ENCODE measurements at regions not wholly inside any gene's neighbourhood (a gene's known extent, or its start where the extent isn't known, plus 50 kb on each side); places are given as distances from the start of the nearest gene placed in this dataset.

DNA sequence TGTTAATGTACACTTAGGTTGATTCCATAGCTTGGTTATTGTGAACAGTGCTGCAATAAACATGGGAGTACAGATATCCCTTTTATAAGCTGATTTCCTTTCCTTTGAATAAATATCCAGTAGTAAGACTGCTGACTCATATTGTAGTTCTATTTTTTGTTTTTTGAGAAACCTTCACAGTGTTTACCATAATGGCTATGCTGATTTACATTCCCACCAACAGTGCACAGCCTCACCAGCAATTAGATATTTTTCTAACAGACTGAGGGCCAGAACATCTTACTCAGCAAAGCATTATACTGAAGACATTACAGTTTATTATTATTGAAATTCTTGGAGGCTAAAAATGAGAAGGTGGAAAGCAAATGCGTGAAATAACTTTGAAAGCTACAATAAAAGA is 187.3 kb upstream of the HEY2 start:
- Histone ChIP-seq H3K27ac (ENCODE audit: low read depth) (no peak overlapping the region), H3K27me3 (ENCODE audit: insufficient read depth) (no peaks in the 10 kb centered on the region), H3F3A (replicated peaks; ENCODE audit: low read depth) (no peaks in the 10 kb centered on the region), H3K4me2 (no peak overlapping the region), H2AFZ (no peak overlapping the region), H3K79me2 (replicated peaks; ENCODE audit: insufficient read depth) (no peaks in the 10 kb centered on the region), H3K4me3 (no peak overlapping the region), H4K20me1 (replicated peaks; ENCODE audit: insufficient read depth) (no peaks in the 10 kb centered on the region), H3K4me1 (ENCODE audit: insufficient read depth) (peaks cover 7% of the 10 kb centered on the region; the same call in 1 of the 2 replicates), H3K9me2 (ENCODE audit: insufficient read depth) (peaks cover 11% of the 10 kb centered on the region; the same call in 1 of the 2 replicates), H3K36me3 (ENCODE audit: insufficient read depth) (no peaks in the 10 kb centered on the region)
- ATAC-seq (no peak), DNase-seq (ENCODE audit: low spot score) (no peak)
- Mint-ChIP-seq H3K27ac (no peak overlapping the region), H3K9me3 (no peaks in the 10 kb centered on the region), H3K36me3 (ENCODE audit: low read depth) (no peaks in the 10 kb centered on the region), H3K27me3 (ENCODE audit: insufficient read depth, low read depth, poor library complexity) (peaks cover 2% of the 10 kb centered on the region), H3K4me3 (no peak overlapping the region), H3K4me1 (peaks cover 11% of the 10 kb centered on the region)
- TF ChIP-seq, protein P1, sequence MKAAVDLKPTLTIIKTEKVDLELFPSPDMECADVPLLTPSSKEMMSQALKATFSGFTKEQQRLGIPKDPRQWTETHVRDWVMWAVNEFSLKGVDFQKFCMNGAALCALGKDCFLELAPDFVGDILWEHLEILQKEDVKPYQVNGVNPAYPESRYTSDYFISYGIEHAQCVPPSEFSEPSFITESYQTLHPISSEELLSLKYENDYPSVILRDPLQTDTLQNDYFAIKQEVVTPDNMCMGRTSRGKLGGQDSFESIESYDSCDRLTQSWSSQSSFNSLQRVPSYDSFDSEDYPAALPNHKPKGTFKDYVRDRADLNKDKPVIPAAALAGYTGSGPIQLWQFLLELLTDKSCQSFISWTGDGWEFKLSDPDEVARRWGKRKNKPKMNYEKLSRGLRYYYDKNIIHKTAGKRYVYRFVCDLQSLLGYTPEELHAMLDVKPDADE (IDR thresholded peaks at IDR 0.05), result no peak
- TF ChIP-seq JUNB (IDR thresholded peaks at IDR 0.05; ENCODE audit: unreplicated experiment) (no peak), EZH2 (IDR thresholded peaks at IDR 0.05; ENCODE audit: low read depth, unreplicated experiment) (no peak), STAT1 (IDR thresholded peaks at IDR 0.05; ENCODE audit: unreplicated experiment) (no peak), EZH2phosphoT487 (IDR thresholded peaks at IDR 0.05; ENCODE audit: unreplicated experiment) (no peak), ZNF114 (CRISPR knock-in tag; IDR thresholded peaks at IDR 0.05) (no peak), CREB1 (CRISPR knock-in tag; IDR thresholded peaks at IDR 0.05; ENCODE audit: low read depth) (no peak), POLR2AphosphoS5 (IDR thresholded peaks at IDR 0.05; ENCODE audit: low read depth) (no peak), ZNF331 (CRISPR knock-in tag; IDR thresholded peaks at IDR 0.05; ENCODE audit: low read depth) (no peak), NANOG (IDR thresholded peaks at IDR 0.05; ENCODE audit: borderline replicate concordance) (no peak)
- TF ChIP-seq, protein P2, sequence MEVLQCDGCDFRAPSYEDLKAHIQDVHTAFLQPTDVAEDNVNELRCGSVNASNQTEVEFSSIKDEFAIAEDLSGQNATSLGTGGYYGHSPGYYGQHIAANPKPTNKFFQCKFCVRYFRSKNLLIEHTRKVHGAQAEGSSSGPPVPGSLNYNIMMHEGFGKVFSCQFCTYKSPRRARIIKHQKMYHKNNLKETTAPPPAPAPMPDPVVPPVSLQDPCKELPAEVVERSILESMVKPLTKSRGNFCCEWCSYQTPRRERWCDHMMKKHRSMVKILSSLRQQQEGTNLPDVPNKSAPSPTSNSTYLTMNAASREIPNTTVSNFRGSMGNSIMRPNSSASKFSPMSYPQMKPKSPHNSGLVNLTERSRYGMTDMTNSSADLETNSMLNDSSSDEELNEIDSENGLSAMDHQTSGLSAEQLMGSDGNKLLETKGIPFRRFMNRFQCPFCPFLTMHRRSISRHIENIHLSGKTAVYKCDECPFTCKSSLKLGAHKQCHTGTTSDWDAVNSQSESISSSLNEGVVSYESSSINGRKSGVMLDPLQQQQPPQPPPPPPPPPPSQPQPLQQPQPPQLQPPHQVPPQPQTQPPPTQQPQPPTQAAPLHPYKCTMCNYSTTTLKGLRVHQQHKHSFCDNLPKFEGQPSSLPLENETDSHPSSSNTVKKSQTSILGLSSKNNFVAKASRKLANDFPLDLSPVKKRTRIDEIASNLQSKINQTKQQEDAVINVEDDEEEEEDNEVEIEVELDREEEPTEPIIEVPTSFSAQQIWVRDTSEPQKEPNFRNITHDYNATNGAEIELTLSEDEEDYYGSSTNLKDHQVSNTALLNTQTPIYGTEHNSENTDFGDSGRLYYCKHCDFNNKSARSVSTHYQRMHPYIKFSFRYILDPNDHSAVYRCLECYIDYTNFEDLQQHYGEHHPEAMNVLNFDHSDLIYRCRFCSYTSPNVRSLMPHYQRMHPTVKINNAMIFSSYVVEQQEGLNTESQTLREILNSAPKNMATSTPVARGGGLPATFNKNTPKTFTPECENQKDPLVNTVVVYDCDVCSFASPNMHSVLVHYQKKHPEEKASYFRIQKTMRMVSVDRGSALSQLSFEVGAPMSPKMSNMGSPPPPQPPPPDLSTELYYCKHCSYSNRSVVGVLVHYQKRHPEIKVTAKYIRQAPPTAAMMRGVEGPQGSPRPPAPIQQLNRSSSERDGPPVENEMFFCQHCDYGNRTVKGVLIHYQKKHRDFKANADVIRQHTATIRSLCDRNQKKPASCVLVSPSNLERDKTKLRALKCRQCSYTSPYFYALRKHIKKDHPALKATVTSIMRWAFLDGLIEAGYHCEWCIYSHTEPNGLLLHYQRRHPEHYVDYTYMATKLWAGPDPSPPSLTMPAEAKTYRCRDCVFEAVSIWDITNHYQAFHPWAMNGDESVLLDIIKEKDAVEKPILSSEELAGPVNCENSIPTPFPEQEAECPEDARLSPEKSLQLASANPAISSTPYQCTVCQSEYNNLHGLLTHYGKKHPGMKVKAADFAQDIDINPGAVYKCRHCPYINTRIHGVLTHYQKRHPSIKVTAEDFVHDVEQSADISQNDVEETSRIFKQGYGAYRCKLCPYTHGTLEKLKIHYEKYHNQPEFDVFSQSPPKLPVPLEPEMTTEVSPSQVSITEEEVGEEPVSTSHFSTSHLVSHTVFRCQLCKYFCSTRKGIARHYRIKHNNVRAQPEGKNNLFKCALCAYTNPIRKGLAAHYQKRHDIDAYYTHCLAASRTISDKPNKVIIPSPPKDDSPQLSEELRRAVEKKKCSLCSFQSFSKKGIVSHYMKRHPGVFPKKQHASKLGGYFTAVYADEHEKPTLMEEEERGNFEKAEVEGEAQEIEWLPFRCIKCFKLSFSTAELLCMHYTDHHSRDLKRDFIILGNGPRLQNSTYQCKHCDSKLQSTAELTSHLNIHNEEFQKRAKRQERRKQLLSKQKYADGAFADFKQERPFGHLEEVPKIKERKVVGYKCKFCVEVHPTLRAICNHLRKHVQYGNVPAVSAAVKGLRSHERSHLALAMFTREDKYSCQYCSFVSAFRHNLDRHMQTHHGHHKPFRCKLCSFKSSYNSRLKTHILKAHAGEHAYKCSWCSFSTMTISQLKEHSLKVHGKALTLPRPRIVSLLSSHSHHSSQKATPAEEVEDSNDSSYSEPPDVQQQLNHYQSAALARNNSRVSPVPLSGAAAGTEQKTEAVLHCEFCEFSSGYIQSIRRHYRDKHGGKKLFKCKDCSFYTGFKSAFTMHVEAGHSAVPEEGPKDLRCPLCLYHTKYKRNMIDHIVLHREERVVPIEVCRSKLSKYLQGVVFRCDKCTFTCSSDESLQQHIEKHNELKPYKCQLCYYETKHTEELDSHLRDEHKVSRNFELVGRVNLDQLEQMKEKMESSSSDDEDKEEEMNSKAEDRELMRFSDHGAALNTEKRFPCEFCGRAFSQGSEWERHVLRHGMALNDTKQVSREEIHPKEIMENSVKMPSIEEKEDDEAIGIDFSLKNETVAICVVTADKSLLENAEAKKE (CRISPR knock-in tag; IDR thresholded peaks at IDR 0.05), result no peak
- TF ChIP-seq, protein P3, sequence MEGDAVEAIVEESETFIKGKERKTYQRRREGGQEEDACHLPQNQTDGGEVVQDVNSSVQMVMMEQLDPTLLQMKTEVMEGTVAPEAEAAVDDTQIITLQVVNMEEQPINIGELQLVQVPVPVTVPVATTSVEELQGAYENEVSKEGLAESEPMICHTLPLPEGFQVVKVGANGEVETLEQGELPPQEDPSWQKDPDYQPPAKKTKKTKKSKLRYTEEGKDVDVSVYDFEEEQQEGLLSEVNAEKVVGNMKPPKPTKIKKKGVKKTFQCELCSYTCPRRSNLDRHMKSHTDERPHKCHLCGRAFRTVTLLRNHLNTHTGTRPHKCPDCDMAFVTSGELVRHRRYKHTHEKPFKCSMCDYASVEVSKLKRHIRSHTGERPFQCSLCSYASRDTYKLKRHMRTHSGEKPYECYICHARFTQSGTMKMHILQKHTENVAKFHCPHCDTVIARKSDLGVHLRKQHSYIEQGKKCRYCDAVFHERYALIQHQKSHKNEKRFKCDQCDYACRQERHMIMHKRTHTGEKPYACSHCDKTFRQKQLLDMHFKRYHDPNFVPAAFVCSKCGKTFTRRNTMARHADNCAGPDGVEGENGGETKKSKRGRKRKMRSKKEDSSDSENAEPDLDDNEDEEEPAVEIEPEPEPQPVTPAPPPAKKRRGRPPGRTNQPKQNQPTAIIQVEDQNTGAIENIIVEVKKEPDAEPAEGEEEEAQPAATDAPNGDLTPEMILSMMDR (conservative IDR thresholded peaks at IDR 0.05; ENCODE audit: low read depth in 2 of 2), result no peak
- TF ChIP-seq, protein P4, sequence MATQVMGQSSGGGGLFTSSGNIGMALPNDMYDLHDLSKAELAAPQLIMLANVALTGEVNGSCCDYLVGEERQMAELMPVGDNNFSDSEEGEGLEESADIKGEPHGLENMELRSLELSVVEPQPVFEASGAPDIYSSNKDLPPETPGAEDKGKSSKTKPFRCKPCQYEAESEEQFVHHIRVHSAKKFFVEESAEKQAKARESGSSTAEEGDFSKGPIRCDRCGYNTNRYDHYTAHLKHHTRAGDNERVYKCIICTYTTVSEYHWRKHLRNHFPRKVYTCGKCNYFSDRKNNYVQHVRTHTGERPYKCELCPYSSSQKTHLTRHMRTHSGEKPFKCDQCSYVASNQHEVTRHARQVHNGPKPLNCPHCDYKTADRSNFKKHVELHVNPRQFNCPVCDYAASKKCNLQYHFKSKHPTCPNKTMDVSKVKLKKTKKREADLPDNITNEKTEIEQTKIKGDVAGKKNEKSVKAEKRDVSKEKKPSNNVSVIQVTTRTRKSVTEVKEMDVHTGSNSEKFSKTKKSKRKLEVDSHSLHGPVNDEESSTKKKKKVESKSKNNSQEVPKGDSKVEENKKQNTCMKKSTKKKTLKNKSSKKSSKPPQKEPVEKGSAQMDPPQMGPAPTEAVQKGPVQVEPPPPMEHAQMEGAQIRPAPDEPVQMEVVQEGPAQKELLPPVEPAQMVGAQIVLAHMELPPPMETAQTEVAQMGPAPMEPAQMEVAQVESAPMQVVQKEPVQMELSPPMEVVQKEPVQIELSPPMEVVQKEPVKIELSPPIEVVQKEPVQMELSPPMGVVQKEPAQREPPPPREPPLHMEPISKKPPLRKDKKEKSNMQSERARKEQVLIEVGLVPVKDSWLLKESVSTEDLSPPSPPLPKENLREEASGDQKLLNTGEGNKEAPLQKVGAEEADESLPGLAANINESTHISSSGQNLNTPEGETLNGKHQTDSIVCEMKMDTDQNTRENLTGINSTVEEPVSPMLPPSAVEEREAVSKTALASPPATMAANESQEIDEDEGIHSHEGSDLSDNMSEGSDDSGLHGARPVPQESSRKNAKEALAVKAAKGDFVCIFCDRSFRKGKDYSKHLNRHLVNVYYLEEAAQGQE (IDR thresholded peaks at IDR 0.05; ENCODE audit: unreplicated experiment), result no peak

Data from GM23338 (cell line).